Neuronal stem cell (in vitro differentiated cells): ENCODE measurements at regions not wholly inside any gene's neighbourhood (a gene's known extent, or its start where the extent isn't known, plus 50 kb on each side); places are given as distances from the start of the nearest gene placed in this dataset.

Experiments used
- DNase-seq: peaks from one replicate; pipeline ENCODE4 v3.0.0-alpha.2; 2013; ENCODE audit warnings: low spot score
- H2AFZ ChIP-seq: one replicate; pipeline ENCODE4 v1.6.1; 2013; ENCODE audit warnings: mild to moderate bottlenecking, low read length, inconsistent platforms
- H2AK5ac ChIP-seq: 2 replicates; pipeline ENCODE4 v1.6.1; 2013; ENCODE audit warnings: low read depth, mild to moderate bottlenecking, inconsistent platforms, low read length, moderate library complexity, mixed read lengths
- H2BK120ac ChIP-seq: 2 replicates; pipeline ENCODE4 v1.6.1; 2013; ENCODE audit warnings: low read depth, mild to moderate bottlenecking, inconsistent platforms, low read length, moderate library complexity, mixed read lengths
- H2BK12ac ChIP-seq: one replicate; pipeline ENCODE4 v1.6.1; 2013; ENCODE audit warnings: low read length, inconsistent platforms
- H2BK15ac ChIP-seq: 2 replicates; pipeline ENCODE4 v1.6.1; 2013; ENCODE audit warnings: mild to moderate bottlenecking, low read length, inconsistent platforms, mixed read lengths
- H2BK5ac ChIP-seq: one replicate; pipeline ENCODE4 v1.6.1; 2013; ENCODE audit warnings: inconsistent platforms, mild to moderate bottlenecking, low read length, moderate library complexity
- H3K14ac ChIP-seq: one replicate; pipeline ENCODE4 v1.6.1; 2013; ENCODE audit warnings: low read length, inconsistent platforms
- H3K18ac ChIP-seq: 2 replicates; pipeline ENCODE4 v1.6.1; 2013; ENCODE audit warnings: low read length, inconsistent platforms
- H3K23ac ChIP-seq: 2 replicates; pipeline ENCODE4 v1.6.1; 2013; ENCODE audit warnings: low read depth, mild to moderate bottlenecking, mixed read lengths, low read length, inconsistent platforms; ENCODE audit not compliant: poor library complexity
- H3K27ac ChIP-seq: replicated peaks from 3 replicates; pipeline ENCODE4 v1.5.1; 2013; ENCODE audit warnings: low read length, inconsistent platforms
- H3K27me3 ChIP-seq, 3 experiments: 2 replicates each; pipeline ENCODE4 v1.6.1; 2013; ENCODE audit warnings: low read length in 3 of 3, mild to moderate bottlenecking in 2 of 3, inconsistent platforms in 1 of 3, low read depth in 1 of 3, mixed read lengths in 1 of 3, moderate library complexity in 1 of 3; ENCODE audit not compliant: control insufficient read depth in 3 of 3, insufficient read depth in 3 of 3
- H3K36me3 ChIP-seq, 2 donors: replicated peaks in 1 of 2; 2 replicates each; pipeline ENCODE4 v1.6.1; 2013; ENCODE audit warnings: low read length in 2 of 2; ENCODE audit not compliant: control insufficient read depth in 2 of 2, insufficient read depth in 2 of 2
- H3K4ac ChIP-seq: 2 replicates; pipeline ENCODE4 v1.6.1; 2013; ENCODE audit warnings: inconsistent platforms, mild to moderate bottlenecking, low read length, moderate library complexity
- H3K4me1 ChIP-seq, 2 donors: 1 replicate in 1 of 2; 2 replicates in 1 of 2; pipeline ENCODE4 v1.6.1; 2013; ENCODE audit warnings: low read length in 2 of 2, low read depth in 1 of 2; ENCODE audit not compliant: control insufficient read depth in 2 of 2, insufficient read depth in 1 of 2
- H3K4me2 ChIP-seq: one replicate; pipeline ENCODE4 v1.6.1; 2013; ENCODE audit warnings: mild to moderate bottlenecking, low read length, inconsistent platforms; ENCODE audit not compliant: insufficient read depth, poor library complexity, severe bottlenecking
- H3K4me3 ChIP-seq, 2 donors: 2 replicates each; pipeline ENCODE4 v1.5.1; 2013; ENCODE audit warnings: low read length in 2 of 2, mild to moderate bottlenecking in 2 of 2, inconsistent platforms in 1 of 2, moderate library complexity in 1 of 2
- H3K79me1 ChIP-seq: one replicate; pipeline ENCODE4 v1.6.1; 2013; ENCODE audit warnings: low read depth, mild to moderate bottlenecking, inconsistent platforms, low read length, moderate library complexity
- H3K9ac ChIP-seq: one replicate; pipeline ENCODE4 v1.6.1; 2013; ENCODE audit warnings: mild to moderate bottlenecking, low read depth, low read length, inconsistent platforms; ENCODE audit not compliant: poor library complexity
- H3K9me3 ChIP-seq, 2 donors: replicated peaks in 1 of 2; 2 replicates each; pipeline versions ENCODE3 to v1.6.1; 2013; ENCODE audit warnings: low read length in 2 of 2, mild to moderate bottlenecking in 2 of 2, inconsistent platforms in 1 of 2, low read depth in 1 of 2, mixed read lengths in 1 of 2, moderate library complexity in 1 of 2; ENCODE audit not compliant: control insufficient read depth in 2 of 2, insufficient read depth in 1 of 2
- H4K8ac ChIP-seq: one replicate; pipeline ENCODE4 v1.6.1; 2013; ENCODE audit warnings: low read depth, mild to moderate bottlenecking, inconsistent platforms, low read length, moderate library complexity
- H4K91ac ChIP-seq: one replicate; pipeline ENCODE4 v1.6.1; 2013; ENCODE audit warnings: low read length, low read depth, mild to moderate bottlenecking, inconsistent platforms; ENCODE audit not compliant: poor library complexity
- WGBS, 2 donors: extraction: QIAGEN DNeasy Blood & Tissue Kit; methylation state at CpG; one replicate each; pipeline ENCODE4 v1.1.7; 2013; ENCODE audit warnings: missing lambda C conversion rate in 2 of 2, mixed read lengths in 1 of 2; ENCODE audit not compliant: insufficient read length in 2 of 2, insufficient replicate concordance in 1 of 2; ENCODE audit errors: extremely low coverage in 2 of 2; 5-methylcytosine and 5-hydroxymethylcytosine counted together

DNA sequence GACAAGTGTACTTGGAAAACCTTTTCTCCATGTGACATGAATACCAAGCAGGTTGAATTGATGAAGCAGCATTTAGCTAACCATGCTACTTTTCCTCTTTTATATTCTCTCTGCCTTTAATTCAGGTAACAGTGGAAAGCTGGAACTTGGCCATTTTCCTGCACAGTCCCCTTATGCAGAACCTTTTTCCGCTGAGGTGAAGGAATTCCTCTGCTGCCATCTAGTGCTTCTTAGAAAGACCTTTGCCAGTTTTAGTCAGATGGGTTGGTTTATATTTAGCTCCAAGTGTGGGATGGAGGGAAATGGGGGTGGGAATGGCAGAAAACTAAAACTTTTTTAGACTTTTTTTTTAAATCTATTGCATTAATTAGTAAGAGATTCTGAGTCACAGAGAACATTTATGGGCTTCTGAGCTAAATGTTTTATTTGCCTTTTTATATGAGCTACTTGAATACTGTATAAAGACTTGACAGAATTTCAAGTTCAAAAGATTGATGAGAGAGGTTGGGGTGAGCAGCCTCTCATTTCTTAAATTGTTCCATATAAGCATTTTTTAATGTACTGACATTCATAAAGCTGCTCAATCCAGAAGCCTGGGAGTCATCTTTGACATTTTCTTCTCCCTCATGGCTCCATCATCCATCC is 153.9 kb upstream of the ZC3H12C start:
- Histone ChIP-seq H3K14ac (no peak overlapping the region), H3K18ac (no peak overlapping the region), H3K4ac (no peak overlapping the region), H3K4me2 (no peak overlapping the region), H2BK12ac (no peak overlapping the region), H3K27me3 (no peaks in the 10 kb centered on the region), H2AFZ (no peak overlapping the region), H2BK120ac (no peak overlapping the region), H3K23ac (no peak overlapping the region), H3K4me1 (no peaks in the 10 kb centered on the region), H3K79me1 (no peaks in the 10 kb centered on the region), H4K8ac (no peak overlapping the region), H3K36me3 (no peaks in the 10 kb centered on the region), H4K91ac (no peak overlapping the region), H2AK5ac (no peak overlapping the region), H3K9me3 (no peaks in the 10 kb centered on the region), H2BK5ac (no peak overlapping the region), H3K27ac (no peak overlapping the region), H3K4me3 (no peak overlapping the region), H2BK15ac (no peak overlapping the region), H3K9ac (no peak overlapping the region)
- DNase-seq: peak; percentile 40
- no CpG with 5 or more reads among the region's 1 CpG for WGBS, 2 donors

GRCh38 chr11:109940816-109941215 is 152.4 kb upstream of the ZC3H12C start:
- no peak overlapping the region for H3K27ac ChIP-seq
- H2BK120ac ChIP-seq: no peak overlapping the region
- H3K18ac ChIP-seq: no peak overlapping the region
- no peak overlapping the region for H2BK12ac ChIP-seq
- H3K14ac ChIP-seq: no peak overlapping the region
- no peak overlapping the region for H3K4me2 ChIP-seq
- no peak overlapping the region for H2AFZ ChIP-seq
- no peak overlapping the region for H3K4me3 ChIP-seq
- no peak overlapping the region for H2AK5ac ChIP-seq
- H4K91ac ChIP-seq: no peak overlapping the region
- no peaks in the 10 kb centered on the region for H3K27me3 ChIP-seq
- no peak overlapping the region for H3K9ac ChIP-seq
- no peaks in the 10 kb centered on the region for H3K4me1 ChIP-seq
- no peak overlapping the region for H3K23ac ChIP-seq
- no peak overlapping the region for H2BK5ac ChIP-seq
- WGBS, 2 donors: no CpG with 5 or more reads among the region's 8 CpGs
- H3K79me1 ChIP-seq: no peaks in the 10 kb centered on the region
- H4K8ac ChIP-seq: no peak overlapping the region
- DNase-seq: no peak
- H3K9me3 ChIP-seq: no peaks in the 10 kb centered on the region
- no peak overlapping the region for H2BK15ac ChIP-seq
- H3K36me3 ChIP-seq: no peaks in the 10 kb centered on the region
- no peak overlapping the region for H3K4ac ChIP-seq

- Histone ChIP-seq H3K23ac (no peak overlapping the region), H2BK5ac (no peak overlapping the region), H3K9ac (no peak overlapping the region), H3K4me1 (no peaks in the 10 kb centered on the region), H3K27me3 (no peaks in the 10 kb centered on the region), H4K8ac (no peak overlapping the region), H4K91ac (no peak overlapping the region), H3K4me3 (no peak overlapping the region), H3K27ac (no peak overlapping the region), H2AK5ac (no peak overlapping the region), H3K18ac (no peak overlapping the region), H3K14ac (no peak overlapping the region), H3K4me2 (no peak overlapping the region), H2BK12ac (no peak overlapping the region), H2AFZ (peak overlapping the region; percentile 74), H3K36me3 (no peaks in the 10 kb centered on the region), H3K9me3 (peaks cover 3 to 9% of the 10 kb centered on the region in 2 donors), H2BK15ac (no peak overlapping the region), H3K79me1 (no peaks in the 10 kb centered on the region), H2BK120ac (no peak overlapping the region), H3K4ac (no peak overlapping the region)
- no CpG with 5 or more reads among the region's 6 CpGs for WGBS, 2 donors
- no peak for DNase-seq
Measured at GRCh38 chr11:109945626-109946321, 147.4 kb upstream of the ZC3H12C start.

GRCh38 chr11:109946322-109946846 is 146.8 kb upstream of the ZC3H12C start:
- no peak overlapping the region for H2BK15ac ChIP-seq
- DNase-seq: peak; percentile 75
- H2BK5ac ChIP-seq: no peak overlapping the region
- peak overlapping the region; percentile 26 for H3K4me2 ChIP-seq
- H4K8ac ChIP-seq: no peak overlapping the region
- H3K4ac ChIP-seq: no peak overlapping the region
- H3K27ac ChIP-seq: no peak overlapping the region
- H3K36me3 ChIP-seq: no peaks in the 10 kb centered on the region
- H2AFZ ChIP-seq: peak overlapping the region; percentile 74
- peaks cover 3 to 9% of the 10 kb centered on the region in 2 donors for H3K9me3 ChIP-seq
- WGBS, 2 donors: no CpG with 5 or more reads among the region's 8 CpGs
- H2BK120ac ChIP-seq: no peak overlapping the region
- H3K18ac ChIP-seq: no peak overlapping the region
- no peaks in the 10 kb centered on the region for H3K27me3 ChIP-seq
- no peak overlapping the region for H3K14ac ChIP-seq
- H4K91ac ChIP-seq: no peak overlapping the region
- no peak overlapping the region for H3K9ac ChIP-seq
- H3K4me3 ChIP-seq: peak overlapping the region in 1 of 2 donors; percentile 8
- no peak overlapping the region for H2BK12ac ChIP-seq
- no peaks in the 10 kb centered on the region for H3K4me1 ChIP-seq
- no peak overlapping the region for H2AK5ac ChIP-seq
- H3K79me1 ChIP-seq: no peaks in the 10 kb centered on the region
- no peak overlapping the region for H3K23ac ChIP-seq
